Forelimb muscle (tissue), 1 donor: ENCODE measurements at regions not wholly inside any gene's neighbourhood (a gene's known extent, or its start where the extent isn't known, plus 50 kb on each side); places are given as distances from the start of the nearest gene placed in this dataset.

Experiments
- DNase-seq: peaks from one replicate; pipeline ENCODE4 v3.0.0-alpha.2; 2013; ENCODE audit warnings: low read depth

GRCh38 chr10:2111965-2112364 lies 374.6 kb upstream of the ADARB2 start:
- DNase-seq, result no peak

GRCh38 chr10:2108496-2108895 lies 371.2 kb upstream of the ADARB2 start:
- DNase-seq, result no peak

- DNase-seq, result no peak
Observed at GRCh38 chr10:2106641-2107040, 369.3 kb upstream of the ADARB2 start.

GRCh38 chr10:2099321-2099720 lies 362.0 kb upstream of the ADARB2 start:
- DNase-seq, result no peak

GRCh38 chr10:2097937-2098336 lies 360.6 kb upstream of the ADARB2 start:
- DNase-seq, result no peak

- DNase-seq, result no peak
Observed at GRCh38 chr10:2094171-2094570, 356.8 kb upstream of the ADARB2 start.

GRCh38 chr10:2083591-2083990 lies 346.3 kb upstream of the ADARB2 start:
- no peak for DNase-seq

- no peak for DNase-seq
Observed at GRCh38 chr10:2081501-2081900, 344.2 kb upstream of the ADARB2 start.

- no peak for DNase-seq
Observed at GRCh38 chr10:2079603-2080078, 342.3 kb upstream of the ADARB2 start.

- DNase-seq, result no peak
Observed at GRCh38 chr10:2077231-2077630, 339.9 kb upstream of the ADARB2 start.

GRCh38 chr10:2076528-2076927 lies 339.2 kb upstream of the ADARB2 start:
- no peak for DNase-seq

GRCh38 chr10:2067015-2067414 lies 329.7 kb upstream of the ADARB2 start:
- no peak for DNase-seq

- DNase-seq, result no peak
Observed at GRCh38 chr10:2054728-2055127, 317.4 kb upstream of the ADARB2 start.

- DNase-seq, result no peak
Observed at GRCh38 chr10:2053805-2054204, 316.5 kb upstream of the ADARB2 start.

GRCh38 chr10:2051108-2051507 lies 313.8 kb upstream of the ADARB2 start:
- no peak for DNase-seq

- no peak for DNase-seq
Observed at GRCh38 chr10:2049560-2049959, 312.2 kb upstream of the ADARB2 start.

- DNase-seq, result no peak
Observed at GRCh38 chr10:2048337-2048973, 311.1 kb upstream of the ADARB2 start.

GRCh38 chr10:2047679-2048078 lies 310.4 kb upstream of the ADARB2 start:
- DNase-seq, result no peak

GRCh38 chr10:2043379-2043778 lies 306.1 kb upstream of the ADARB2 start:
- DNase-seq, result no peak

GRCh38 chr10:2038036-2038435 lies 300.7 kb upstream of the ADARB2 start:
- no peak for DNase-seq

GRCh38 chr10:2037246-2037645 lies 299.9 kb upstream of the ADARB2 start:
- DNase-seq, result no peak

- DNase-seq, result no peak
Observed at GRCh38 chr10:2036209-2036608, 298.9 kb upstream of the ADARB2 start.

GRCh38 chr10:2030046-2030445 lies 292.7 kb upstream of the ADARB2 start:
- DNase-seq, result no peak

GRCh38 chr10:2026936-2027335 lies 289.6 kb upstream of the ADARB2 start:
- no peak for DNase-seq
